ENCODE measurements at regions not wholly inside any gene's neighbourhood (a gene's known extent, or its start where the extent isn't known, plus 50 kb on each side); places are given as distances from the start of the nearest gene placed in this dataset.

- TF ChIP-seq ZNF462 (CRISPR knock-in tag; IDR thresholded peaks at IDR 0.05) (no peak), NANOG (IDR thresholded peaks at IDR 0.05; ENCODE audit: borderline replicate concordance) (no peak), CTCF (conservative IDR thresholded peaks at IDR 0.05; ENCODE audit: low read depth in 2 of 2) (no peak), EZH2phosphoT487 (IDR thresholded peaks at IDR 0.05; ENCODE audit: unreplicated experiment) (no peak)
These were observed 834.2 kb upstream of the CXADR start (continued) for GRCh38 chr21:16678429-16679160.

GRCh38 chr21:16695074-16695473 is 817.8 kb upstream of the CXADR start:
- Histone ChIP-seq H2AFZ (no peak overlapping the region), H4K20me1 (replicated peaks; ENCODE audit: insufficient read depth) (no peaks in the 10 kb centered on the region), H3K79me2 (replicated peaks; ENCODE audit: insufficient read depth) (no peaks in the 10 kb centered on the region), H3K27ac (ENCODE audit: low read depth) (no peak overlapping the region), H3F3A (replicated peaks; ENCODE audit: low read depth) (no peaks in the 10 kb centered on the region), H3K4me1 (ENCODE audit: insufficient read depth) (no peaks in the 10 kb centered on the region), H3K36me3 (ENCODE audit: insufficient read depth) (no peaks in the 10 kb centered on the region), H3K9me2 (ENCODE audit: insufficient read depth) (peaks cover 4% of the 10 kb centered on the region), H3K4me2 (no peak overlapping the region), H3K27me3 (ENCODE audit: insufficient read depth) (no peaks in the 10 kb centered on the region), H3K4me3 (no peak overlapping the region)
- DNase-seq (ENCODE audit: low spot score), result no peak
- Mint-ChIP-seq H3K9me3 (peaks cover 34% of the 10 kb centered on the region), H3K27ac (no peak overlapping the region), H3K36me3 (ENCODE audit: low read depth) (peaks cover 24% of the 10 kb centered on the region), H3K4me1 (no peaks in the 10 kb centered on the region; the same call in 2 of the 3 replicates), H3K4me3 (no peak overlapping the region), H3K27me3 (ENCODE audit: insufficient read depth, low read depth, poor library complexity) (no peaks in the 10 kb centered on the region)
- no peak for ATAC-seq
- no peak for TF ChIP-seq CTCF (conservative IDR thresholded peaks at IDR 0.05; ENCODE audit: low read depth in 2 of 2)

Data from GM23338 (cell line).